ENCODE measurements at regions not wholly inside any gene's neighbourhood (a gene's known extent, or its start where the extent isn't known, plus 50 kb on each side); places are given as distances from the start of the nearest gene placed in this dataset.
A peak's percentile ranks its signal among the peaks of the same experiment; 100 is the strongest.

- peak overlapping the region; percentile 79 for H3K9ac ChIP-seq (ENCODE audit: control insufficient read depth, insufficient read depth, low read length)
- no peak for FAIRE-seq
- ChIA-PET SMC1A (ENCODE audit: uncharacterized antibody, unreplicated experiment) (interaction anchor here (0.7 to 5.8 kb wide), 9 partner anchors 95 to 330 kb away, joined by 3 to 163 read pairs (median 12); no protein-coding TSS in a partner anchor), RAD21 (ENCODE audit: unreplicated experiment) (interaction anchor here (0.6 to 11.1 kb wide), 14 partner anchors 16 to 1620 kb away, joined by 3 to 201 read pairs (median 4); partner anchors contain the start of gene MGAT5), CTCF (interaction anchor here (1.1 to 17.5 kb wide), 7 partner anchors 84 to 292 kb away, joined by 3 to 320 read pairs (median 7); no protein-coding TSS in a partner anchor), POLR2A (interaction anchor here (0.6 to 4.3 kb wide), 5 partner anchors 85 to 291 kb away, joined by 3 to 24 read pairs (median 4); no protein-coding TSS in a partner anchor)
- peaks cover 27% of the 10 kb centered on the region for H3K4me1 ChIP-seq (ENCODE audit: control insufficient read depth, insufficient read depth, low read length)
- BruUV-seq (replicated peaks): no TSS peak
- H3K9me3 ChIP-seq (replicated peaks; ENCODE audit: control insufficient read depth, insufficient read depth, low read length): no peaks in the 10 kb centered on the region
- peak overlapping the region; percentile 51 for H3K4me2 ChIP-seq (ENCODE audit: control insufficient read depth, insufficient read depth)
- H3K4me3 ChIP-seq: peak overlapping the region; percentile 92
- WGBS (ENCODE audit: insufficient coverage, insufficient replicate concordance, low lambda C conversion rate, missing lambda C conversion rate): 2% methylated on average over 71 of the region's 84 CpGs
- intact Hi-C loops (cut with micrococcal nuclease; ENCODE audit: unreplicated experiment): no loop called here
- peaks cover 66% of the 10 kb centered on the region for H3K79me2 ChIP-seq (ENCODE audit: control insufficient read depth, insufficient read depth, low read length)
- no peak for DNase-seq (ENCODE audit: low read depth, low spot score)
- no peaks in the 10 kb centered on the region; the same call in 1 of the 2 replicates for H4K20me1 ChIP-seq (ENCODE audit: control insufficient read depth, insufficient read depth)
- H2AFZ ChIP-seq (ENCODE audit: control insufficient read depth, low read depth, low read length): peak overlapping the region; percentile 43; the same call in 1 of the 2 replicates
- 0 out of 4 replicates have a peak, but pooled peaks cover 0 to 2% of the 10 kb centered on the region in 2 experiments for H3K36me3 ChIP-seq (ENCODE audit: control insufficient read depth in 2 of 2, insufficient read depth in 2 of 2, low read length in 1 of 2)
- in situ Hi-C loops (cut with MboI): no loop called here
- peak; percentile 74 for ATAC-seq
- peak overlapping the region; percentile 77 for H3K27ac ChIP-seq (ENCODE audit: control insufficient read depth, insufficient read depth)
- H3K27me3 ChIP-seq (replicated peaks in 1 of 2; ENCODE audit: control insufficient read depth in 2 of 2, insufficient read depth in 2 of 2, low read length in 1 of 2): no peaks in the 10 kb centered on the region
- TF ChIP-seq BHLHE40 (IDR thresholded peaks at IDR 0.05; ENCODE audit: borderline replicate concordance in 1 of 2, low read depth in 2 of 2, low read length in 1 of 2): peak in 1 of 2 experiments; percentile 25; a peak in 1 of 4 replicates
- TF ChIP-seq POU2F2 (IDR thresholded peaks at IDR 0.05; ENCODE audit: borderline replicate concordance, low read depth, low read length): peak; percentile 36; the same call in 1 of the 3 replicates
- peak; percentile 22; the same call in 1 of the 2 replicates for TF ChIP-seq SMAD5 (IDR thresholded peaks at IDR 0.05; ENCODE audit: low read depth)
- peak; percentile 51; the same call in 1 of the 2 replicates for TF ChIP-seq JUND (IDR thresholded peaks at IDR 0.05; ENCODE audit: low read depth, low read length)
- TF ChIP-seq MXI1 (IDR thresholded peaks at IDR 0.05; ENCODE audit: low read depth, low read length): 0 out of 2 replicates have a peak, but pooled peaks have one; percentile 21
- TF ChIP-seq ZNF384 (IDR thresholded peaks at IDR 0.05; ENCODE audit: borderline replicate concordance, low read depth, low read length): no peak
- no peak for TF ChIP-seq CEBPB (IDR thresholded peaks at IDR 0.05; ENCODE audit: borderline replicate concordance in 1 of 2, low read depth in 2 of 2, low read length in 2 of 2)
- TF ChIP-seq BCL3 (IDR thresholded peaks at IDR 0.05; ENCODE audit: borderline replicate concordance, insufficient read depth, low read depth, low read length, poor library complexity, severe bottlenecking): peak; percentile 28
- TF ChIP-seq ASH2L (IDR thresholded peaks at IDR 0.05; ENCODE audit: borderline replicate concordance, low read depth): no peak
- peak; percentile 16; the same call in 1 of the 2 replicates for TF ChIP-seq ATF7 (IDR thresholded peaks at IDR 0.05; ENCODE audit: low read depth)
- TF ChIP-seq HDAC6 (IDR thresholded peaks at IDR 0.05; ENCODE audit: unreplicated experiment): peak; percentile 58
- TF ChIP-seq CBFB (IDR thresholded peaks at IDR 0.05; ENCODE audit: low read depth): no peak
- TF ChIP-seq IKZF2 (IDR thresholded peaks at IDR 0.05): peak in 1 of 2 experiments; percentile 16; a peak in 1 of 4 replicates
- TF ChIP-seq SMAD1 (IDR thresholded peaks at IDR 0.05; ENCODE audit: low read depth, partially characterized antibody): no peak
- no peak for TF ChIP-seq ATF2 (IDR thresholded peaks at IDR 0.05; ENCODE audit: low read length)
- no peak for TF ChIP-seq YY1 (IDR thresholded peaks at IDR 0.05; ENCODE audit: low read depth, low read length)
Measured at GRCh38 chr2:134120733-134121630, 132.9 kb upstream of the MGAT5 start.

Measured in GM12878 (cell line).